H1 (cell line): ENCODE measurements at regions not wholly inside any gene's neighbourhood (a gene's known extent, or its start where the extent isn't known, plus 50 kb on each side); places are given as distances from the start of the nearest gene placed in this dataset.

Experiments used
- CTCF ChIA-PET: fragments of 300-600 bp; sonication (Branson Sonifier 250); formaldehyde crosslinking; loops from one replicate; lab custom pipeline; 2021; ENCODE audit not compliant: partially characterized antibody; lab: Charles Lee
- POLR2A ChIA-PET: fragments of 300-600 bp; sonication (Branson Sonifier 250); formaldehyde crosslinking; loops from one replicate; lab custom pipeline; 2021; ENCODE audit warnings: inconsistent platforms; ENCODE audit not compliant: partially characterized antibody; lab: Charles Lee
- DNase-seq, 2 experiments: peaks; one replicate each; pipeline versions ENCODE4 v3.0.0 to v3.0.0-alpha.2; 2010 to 2022; ENCODE audit warnings: low spot score in 2 of 2, low read depth in 1 of 2, mixed read lengths in 1 of 2
- FAIRE-seq: peaks from 2 replicates; lab custom pipeline; 2011; peaks lifted over from hg19 to GRCh38; lab: Jason Lieb, UNC
- H2AFZ ChIP-seq: 2 replicates; pipeline ENCODE4 v1.8.1; 2012; ENCODE audit warnings: low read length, inconsistent platforms
- H2AK5ac ChIP-seq: 2 replicates; pipeline ENCODE4 v1.6.1; 2013; ENCODE audit warnings: low read depth, low read length
- H2BK120ac ChIP-seq: replicated peaks from 2 replicates; pipeline ENCODE3; 2013; ENCODE audit warnings: low read depth, low read length, inconsistent platforms
- H2BK12ac ChIP-seq: 2 replicates; pipeline ENCODE4 v1.6.1; 2013; ENCODE audit warnings: low read depth, low read length
- H2BK15ac ChIP-seq: 2 replicates; pipeline ENCODE4 v1.6.1; 2013; ENCODE audit warnings: low read length
- H2BK20ac ChIP-seq: 2 replicates; pipeline ENCODE4 v1.6.1; 2013; ENCODE audit warnings: low read length
- H2BK5ac ChIP-seq: 2 replicates; pipeline ENCODE4 v1.6.1; 2013; ENCODE audit warnings: low read depth, low read length
- H3K14ac ChIP-seq: 2 replicates; pipeline ENCODE4 v1.6.1; 2013; ENCODE audit warnings: inconsistent platforms; ENCODE audit not compliant: insufficient read length
- H3K18ac ChIP-seq: 2 replicates; pipeline ENCODE4 v1.6.1; 2013; ENCODE audit warnings: low read length; ENCODE audit errors: extremely low read depth
- H3K23ac ChIP-seq: 2 replicates; pipeline ENCODE4 v1.6.1; 2013; ENCODE audit warnings: inconsistent platforms; ENCODE audit not compliant: insufficient read length
- H3K23me2 ChIP-seq: 2 replicates; pipeline ENCODE4 v1.6.1; 2013; ENCODE audit warnings: low read depth, low read length
- H3K27ac ChIP-seq: 2 replicates; pipeline ENCODE4 v1.6.1; 2011; ENCODE audit warnings: low read depth, low read length, inconsistent platforms
- H3K27me3 ChIP-seq, 4 experiments: replicated peaks in 1 of 4; 1 replicate in 1 of 4; 2 replicates in 3 of 4; pipeline versions ENCODE4 v1.6.1 to v1.8.1; 2011 to 2013; ENCODE audit warnings: low read length in 3 of 4, mild to moderate bottlenecking in 3 of 4, inconsistent platforms in 2 of 4, mixed read lengths in 2 of 4, moderate library complexity in 1 of 4; ENCODE audit not compliant: control insufficient read depth in 3 of 4, insufficient read depth in 3 of 4; ENCODE audit errors: extremely low read depth in 1 of 4
- H3K36me3 ChIP-seq, 4 experiments: 2 replicates each; pipeline versions ENCODE4 v1.6.1 to v1.8.1; 2011 to 2013; ENCODE audit warnings: mild to moderate bottlenecking in 4 of 4, low read length in 3 of 4, moderate library complexity in 2 of 4, control low read depth in 1 of 4, inconsistent platforms in 1 of 4; ENCODE audit not compliant: insufficient read depth in 4 of 4, control insufficient read depth in 2 of 4
- H3K4ac ChIP-seq: replicated peaks from 2 replicates; pipeline ENCODE3; 2013; ENCODE audit warnings: low read length, low read depth, mixed read lengths, inconsistent platforms; ENCODE audit not compliant: insufficient read length
- H3K4me1 ChIP-seq, 4 experiments: replicated peaks in 1 of 4; 1 replicate in 1 of 4; 2 replicates in 3 of 4; pipeline versions ENCODE4 v1.6.1 to v1.8.1; 2011 to 2013; ENCODE audit warnings: low read length in 3 of 4, inconsistent platforms in 2 of 4, mixed read lengths in 1 of 4; ENCODE audit not compliant: insufficient read depth in 4 of 4, control insufficient read depth in 3 of 4
- H3K4me2 ChIP-seq, 2 experiments: 2 replicates each; pipeline versions ENCODE4 v1.6.1 to v1.8.1; 2011 to 2013; ENCODE audit warnings: low read depth in 2 of 2, low read length in 2 of 2, control low read depth in 1 of 2, inconsistent platforms in 1 of 2, mild to moderate bottlenecking in 1 of 2; ENCODE audit not compliant: insufficient read depth in 1 of 2
- H3K4me3 ChIP-seq, 4 experiments: fragments of 200-600, 300-600 bp in 1 of 4; sonication (generic), shearing (Covaris generic), sonication (Bioruptor Twin) in 1 of 4; 2 replicates each; pipeline versions ENCODE4 v1.5.1 to v1.8.1; 2011 to 2016; ENCODE audit warnings: low read length in 4 of 4, low read depth in 3 of 4, control low read depth in 2 of 4, inconsistent platforms in 2 of 4, mild to moderate bottlenecking in 2 of 4, mixed read lengths in 1 of 4, moderate library complexity in 1 of 4; ENCODE audit not compliant: insufficient read depth in 2 of 4; ENCODE audit errors: extremely low read depth in 1 of 4
- H3K56ac ChIP-seq: replicated peaks from 2 replicates; pipeline ENCODE3; 2013; ENCODE audit warnings: low read depth, mild to moderate bottlenecking, mixed read lengths, low read length, inconsistent platforms; ENCODE audit not compliant: insufficient read length
- H3K79me1 ChIP-seq: 2 replicates; pipeline ENCODE4 v1.6.1; 2013; ENCODE audit warnings: low read depth, low read length, control low read depth
- H3K79me2 ChIP-seq, 2 experiments: 2 replicates each; pipeline versions ENCODE4 v1.6.1 to v1.8.1; 2012 to 2013; ENCODE audit warnings: low read length in 2 of 2, mild to moderate bottlenecking in 2 of 2, inconsistent platforms in 1 of 2; ENCODE audit not compliant: insufficient read depth in 2 of 2, control insufficient read depth in 1 of 2
- H3K9ac ChIP-seq, 4 experiments: replicated peaks in 1 of 4; 1 replicate in 1 of 4; 2 replicates in 3 of 4; pipeline versions ENCODE4 v1.6.1 to v1.8.1; 2011 to 2013; ENCODE audit warnings: low read depth in 3 of 4, low read length in 3 of 4, control low read depth in 2 of 4, mild to moderate bottlenecking in 2 of 4, moderate library complexity in 2 of 4, inconsistent platforms in 1 of 4; ENCODE audit errors: extremely low read depth in 1 of 4
- H3K9me3 ChIP-seq, 2 experiments: 2 replicates each; pipeline versions ENCODE4 v1.6.1 to v1.8.1; 2012 to 2013; ENCODE audit warnings: mild to moderate bottlenecking in 2 of 2, moderate library complexity in 2 of 2, control low read depth in 1 of 2, inconsistent platforms in 1 of 2, low read depth in 1 of 2, low read length in 1 of 2, mixed read lengths in 1 of 2; ENCODE audit not compliant: insufficient read depth in 2 of 2
- H4K20me1 ChIP-seq, 2 experiments: replicated peaks in 1 of 2; 2 replicates each; pipeline versions ENCODE3 to v1.8.1; 2011 to 2013; ENCODE audit warnings: inconsistent platforms in 2 of 2, low read length in 2 of 2, mild to moderate bottlenecking in 1 of 2; ENCODE audit not compliant: insufficient read depth in 2 of 2, control insufficient read depth in 1 of 2
- H4K5ac ChIP-seq: 2 replicates; pipeline ENCODE4 v1.6.1; 2013; ENCODE audit warnings: low read length, low read depth, mixed read lengths, inconsistent platforms; ENCODE audit not compliant: insufficient read length
- H4K8ac ChIP-seq: 2 replicates; pipeline ENCODE4 v1.8.0; 2013; ENCODE audit warnings: mild to moderate bottlenecking, moderate library complexity, low read length, inconsistent platforms; ENCODE audit not compliant: insufficient read depth; ENCODE audit errors: extremely low read depth
- H4K91ac ChIP-seq: replicated peaks from 2 replicates; pipeline ENCODE3; 2013; ENCODE audit warnings: low read length, mixed read lengths, inconsistent platforms; ENCODE audit not compliant: insufficient read length
- BCL11A ChIP-seq, 2 experiments: IDR thresholded peaks; one replicate each; pipeline ENCODE4 v1.6.1; 2011; ENCODE audit warnings: low read depth in 2 of 2, low read length in 2 of 2, mild to moderate bottlenecking in 2 of 2
- KDM4A ChIP-seq: IDR thresholded peaks from one replicate; pipeline ENCODE4 v1.7.1; 2012; ENCODE audit warnings: low read depth, mild to moderate bottlenecking, moderate library complexity, low read length, inconsistent platforms; ENCODE audit not compliant: severe bottlenecking
- RBBP5 ChIP-seq: IDR thresholded peaks from 2 replicates; pipeline ENCODE4 v1.7.1; 2012; ENCODE audit warnings: low read depth, mild to moderate bottlenecking, inconsistent platforms, low read length, moderate library complexity, borderline replicate concordance
- TAF1 ChIP-seq: IDR thresholded peaks from 2 replicates; pipeline ENCODE4 v1.6.1; 2011; ENCODE audit warnings: mild to moderate bottlenecking, low read depth, low read length
- WGBS, 2 experiments: shearing (Covaris generic) in 1 of 2; methylation state at CpG; one replicate each; pipeline versions ENCODE4 v1.1.6 to v1.1.7; 2013 to 2015; ENCODE audit warnings: low lambda C conversion rate in 2 of 2, mixed read lengths in 2 of 2, inconsistent platforms in 1 of 2, low coverage in 1 of 2, missing lambda C conversion rate in 1 of 2; ENCODE audit not compliant: insufficient replicate concordance in 2 of 2, insufficient coverage in 1 of 2, insufficient read length in 1 of 2; ENCODE audit errors: extremely low coverage in 1 of 2, missing lambda C conversion rate in 1 of 2; 5-methylcytosine and 5-hydroxymethylcytosine counted together

DNA sequence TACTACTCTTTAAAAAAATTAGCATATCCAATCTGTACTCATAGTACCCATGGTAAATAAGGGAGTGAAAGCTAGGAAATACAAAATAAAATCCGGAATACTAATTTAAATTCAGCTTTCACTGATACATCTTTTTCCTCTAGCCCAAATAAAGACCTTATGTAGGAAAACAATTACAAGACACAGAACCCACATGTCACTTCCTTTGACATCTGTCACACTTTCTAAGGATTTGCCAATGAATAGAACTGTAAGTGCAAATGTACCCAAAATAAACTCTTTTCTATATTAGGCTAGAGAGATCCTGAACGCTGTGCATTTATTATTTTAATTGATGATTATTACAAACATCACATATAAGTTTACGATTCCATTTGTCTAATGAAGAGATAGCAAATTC is 393.0 kb downstream of the LRRIQ3 start:
- 88% methylated on average over 3 of the region's 3 CpGs; no CpG with 5 or more reads in 1 of the 2 experiments for WGBS, 2 experiments
- Histone ChIP-seq H3K56ac (no peak overlapping the region), H3K9me3 (no peaks in the 10 kb centered on the region), H2BK15ac (no peak overlapping the region), H3K27ac (no peak overlapping the region), H2AFZ (no peak overlapping the region), H2BK5ac (no peak overlapping the region), H2BK20ac (no peak overlapping the region), H4K5ac (no peak overlapping the region), H3K79me1 (no peaks in the 10 kb centered on the region), H3K27me3 (no peaks in the 10 kb centered on the region), H3K14ac (no peak overlapping the region), H3K36me3 (no peaks in the 10 kb centered on the region), H3K4me2 (no peak overlapping the region), H3K4me3 (no peak overlapping the region), H3K9ac (no peak overlapping the region), H4K8ac (no peak overlapping the region), H3K23ac (no peak overlapping the region), H4K20me1 (no peaks in the 10 kb centered on the region), H3K18ac (no peak overlapping the region), H2AK5ac (no peak overlapping the region), H4K91ac (no peak overlapping the region), H3K79me2 (no peaks in the 10 kb centered on the region), H3K4ac (no peak overlapping the region), H3K23me2 (no peaks in the 10 kb centered on the region), H2BK12ac (no peak overlapping the region), H2BK120ac (no peak overlapping the region), H3K4me1 (no peaks in the 10 kb centered on the region)
- FAIRE-seq (no peak), DNase-seq (no peak)
- CTCF ChIA-PET: interaction anchor here (1.6 kb wide), 1 partner anchor 664 kb away, joined by 4 read pairs; no protein-coding TSS in a partner anchor
- POLR2A ChIA-PET: no interaction called here
- no peak for TF ChIP-seq KDM4A
- TF ChIP-seq BCL11A (IDR thresholded peaks at IDR 0.05; ENCODE audit: low read depth in 2 of 2, low read length in 2 of 2): no peak
- TF ChIP-seq TAF1: no peak
- no peak for TF ChIP-seq RBBP5
